ENCODE measurements at regions not wholly inside any gene's neighbourhood (a gene's known extent, or its start where the extent isn't known, plus 50 kb on each side); places are given as distances from the start of the nearest gene placed in this dataset.

- TF ChIP-seq EZH2 (IDR thresholded peaks at IDR 0.05; ENCODE audit: borderline replicate concordance, low read depth, low read length, poor library complexity, severe bottlenecking) (no peak), CTCF (conservative IDR thresholded peaks at IDR 0.05; ENCODE audit: low read depth, low read length) (no peak)
Measured at GRCh38 chr11:95389427-95389826, 158.4 kb upstream of the SESN3 start.

All from A673 (cell line).